GM12878 (cell line): ENCODE measurements at regions not wholly inside any gene's neighbourhood (a gene's known extent, or its start where the extent isn't known, plus 50 kb on each side); places are given as distances from the start of the nearest gene placed in this dataset.

ENCODE experiments used
- ATAC-seq: fragments of 200-7000 bp; cut with Tn5 transposase; 3 replicates; pipeline ENCODE4 v1.9.1; 2020; ENCODE audit warnings: mild to moderate bottlenecking, moderate library complexity
- BruUV-seq: library from RNA; stranded (reverse); fragments of 400-500 nt; replicated peaks from 2 replicates; lab custom pipeline; 2021; lab: Mats Ljungman, UMichigan
- CTCF ChIA-PET: fragments of 300-600 bp; sonication (Branson Sonifier 250); formaldehyde crosslinking; extraction: SDS; loops from one replicate; lab custom pipeline; 2021; ENCODE audit warnings: inconsistent platforms; lab: Yijun Ruan, JAX
- POLR2A ChIA-PET: fragments of 350-600 bp; formaldehyde crosslinking; extraction: SDS; loops from one replicate; lab custom pipeline; 2021; ENCODE audit warnings: inconsistent platforms; lab: Charles Lee
- RAD21 ChIA-PET: fragments of 300-600 bp; sonication (Branson Sonifier 250); formaldehyde crosslinking; loops from one replicate; lab custom pipeline; 2023; ENCODE audit warnings: antibody characterized with exemption; ENCODE audit not compliant: unreplicated experiment; lab: Charles Lee
- SMC1A ChIA-PET: fragments of 300-600 bp; sonication (Branson Sonifier 250); formaldehyde crosslinking; loops from one replicate; lab custom pipeline; 2023; ENCODE audit not compliant: unreplicated experiment, uncharacterized antibody; lab: Charles Lee
- DNase-seq: peaks from one replicate; pipeline ENCODE4 v3.0.0-alpha.2; 2011; ENCODE audit warnings: low read depth, low spot score
- FAIRE-seq: peaks from 3 replicates; lab custom pipeline; 2011; peaks lifted over from hg19 to GRCh38; lab: Jason Lieb, UNC
- H2AFZ ChIP-seq: 2 replicates; pipeline ENCODE4 v1.6.0; 2011; ENCODE audit warnings: low read depth, low read length, control low read depth; ENCODE audit not compliant: control insufficient read depth
- H3K27ac ChIP-seq: 2 replicates; pipeline ENCODE4 v1.5.1; 2011; ENCODE audit warnings: control low read depth; ENCODE audit not compliant: control insufficient read depth, insufficient read depth
- H3K27me3 ChIP-seq, 2 experiments: replicated peaks in 1 of 2; 2 replicates each; pipeline versions ENCODE4 v1.6.0 to v1.6.1; 2011; ENCODE audit warnings: low read length in 1 of 2; ENCODE audit not compliant: control insufficient read depth in 2 of 2, insufficient read depth in 2 of 2
- H3K36me3 ChIP-seq, 2 experiments: 2 replicates each; pipeline ENCODE4 v1.5.1; 2011; ENCODE audit warnings: low read length in 1 of 2; ENCODE audit not compliant: control insufficient read depth in 2 of 2, insufficient read depth in 2 of 2
- H3K4me1 ChIP-seq: 2 replicates; pipeline ENCODE4 v1.6.1; 2011; ENCODE audit warnings: mild to moderate bottlenecking, low read length, moderate library complexity, mixed read lengths; ENCODE audit not compliant: control insufficient read depth, insufficient read depth
- H3K4me2 ChIP-seq: 2 replicates; pipeline ENCODE4 v1.6.0; 2011; ENCODE audit warnings: control low read depth; ENCODE audit not compliant: control insufficient read depth, insufficient read depth
- H3K4me3 ChIP-seq: fragments of 200-600 bp; sonication (generic); 2 replicates; pipeline ENCODE4 v1.5.1; 2016
- H3K79me2 ChIP-seq: 2 replicates; pipeline ENCODE4 v1.6.0; 2011; ENCODE audit warnings: low read length; ENCODE audit not compliant: control insufficient read depth, insufficient read depth
- H3K9ac ChIP-seq: 2 replicates; pipeline ENCODE4 v1.8.0; 2011; ENCODE audit warnings: low read length, control low read depth, mixed read lengths; ENCODE audit not compliant: control insufficient read depth, insufficient read depth
- H3K9me3 ChIP-seq: replicated peaks from 3 replicates; pipeline ENCODE4 v1.5.1; 2011; ENCODE audit warnings: mild to moderate bottlenecking, low read length; ENCODE audit not compliant: control insufficient read depth, insufficient read depth
- H4K20me1 ChIP-seq: 2 replicates; pipeline ENCODE4 v1.6.0; 2011; ENCODE audit not compliant: control insufficient read depth, insufficient read depth
- BHLHE40 ChIP-seq, 2 experiments: fragments of 450-650 bp in 1 of 2; IDR thresholded peaks; 2 replicates each; pipeline ENCODE4 v1.6.1; 2011 to 2017; ENCODE audit warnings: low read depth in 2 of 2, borderline replicate concordance in 1 of 2, improper control_type of control experiment in 1 of 2, low read length in 1 of 2, mild to moderate bottlenecking in 1 of 2
- CHD1 ChIP-seq: IDR thresholded peaks from 2 replicates; pipeline ENCODE4 v1.6.1; 2012; ENCODE audit warnings: low read depth, low read length, improper control_type of control experiment
- HDAC6 ChIP-seq: fragments of 200-600 bp; sonication (generic); IDR thresholded peaks from one replicate; pipeline ENCODE4 v1.8.0; 2017; ENCODE audit warnings: antibody characterized with exemption; ENCODE audit not compliant: unreplicated experiment
- JUNB ChIP-seq: IDR thresholded peaks from 2 replicates; pipeline ENCODE4 v1.6.1; 2016; ENCODE audit warnings: antibody characterized with exemption, mild to moderate bottlenecking
- KDM1A ChIP-seq: fragments of 200-600 bp; sonication (generic); IDR thresholded peaks from 2 replicates; pipeline ENCODE4 v1.6.1; 2016; ENCODE audit warnings: borderline replicate concordance
- MEF2A ChIP-seq: IDR thresholded peaks from 2 replicates; pipeline ENCODE4 v1.6.1; 2011; ENCODE audit warnings: low read depth, mild to moderate bottlenecking, low read length, moderate library complexity; ENCODE audit not compliant: insufficient read depth
- PAX5 ChIP-seq: IDR thresholded peaks from 2 replicates; pipeline ENCODE4 v1.6.1; 2011; ENCODE audit warnings: low read depth, low read length, borderline replicate concordance
- POLR2AphosphoS5 ChIP-seq: IDR thresholded peaks from 2 replicates; pipeline ENCODE4 v1.6.1; 2011; ENCODE audit warnings: mild to moderate bottlenecking, low read length, inconsistent platforms
- SRF ChIP-seq, 2 experiments: IDR thresholded peaks; 2 replicates each; pipeline ENCODE4 v1.6.1; 2011; ENCODE audit warnings: low read depth in 2 of 2, low read length in 2 of 2, mild to moderate bottlenecking in 1 of 2, moderate library complexity in 1 of 2
- STAT1 ChIP-seq: fragments of 450-650 bp; conservative IDR thresholded peaks from 2 replicates; pipeline ENCODE4 v1.6.1; 2014; ENCODE audit warnings: antibody characterized with exemption, mild to moderate bottlenecking
- STAT3 ChIP-seq: IDR thresholded peaks from 2 replicates; pipeline ENCODE4 v1.6.1; 2011; ENCODE audit warnings: low read depth, low read length, improper control_type of control experiment
- SUZ12 ChIP-seq: fragments of 200-600 bp; sonication (generic); IDR thresholded peaks from one replicate; pipeline ENCODE4 v1.6.1; 2018; ENCODE audit warnings: antibody characterized with exemption, mild to moderate bottlenecking; ENCODE audit not compliant: unreplicated experiment
- ZNF24 ChIP-seq: fragments of 450-650 bp; IDR thresholded peaks from 2 replicates; pipeline ENCODE4 v1.6.1; 2017; ENCODE audit warnings: antibody characterized with exemption, mild to moderate bottlenecking
- WGBS: methylation state at CpG from one replicate; pipeline ENCODE4 v1.1.6; 2016; ENCODE audit warnings: low lambda C conversion rate; ENCODE audit not compliant: insufficient replicate concordance, insufficient coverage; ENCODE audit errors: missing lambda C conversion rate; 5-methylcytosine and 5-hydroxymethylcytosine counted together
- in situ Hi-C: fragments of 300-500 bp; cut with MboI; formaldehyde crosslinking; loops from 9 replicates; pipeline ENCODE4 v1.14.3; 2018; ENCODE audit warnings: mixed read lengths
- intact Hi-C: fragments of 100-400 bp; cut with micrococcal nuclease; formaldehyde crosslinking; loops from one replicate; pipeline ENCODE4 v1.14.2; 2022; ENCODE audit not compliant: unreplicated experiment
- TF ChIP-seq, protein P1 (sequence below): fragments of 450-650 bp; IDR thresholded peaks from 2 replicates; pipeline ENCODE4 v1.6.1; 2017; ENCODE audit warnings: borderline replicate concordance
- TF ChIP-seq, protein P2 (sequence below): fragments of 450-650 bp; formaldehyde crosslinking; IDR thresholded peaks from 2 replicates; pipeline ENCODE4 v1.4.0; 2020; ENCODE audit warnings: mild to moderate bottlenecking, moderate library complexity
- TF ChIP-seq, protein P3 (sequence below): IDR thresholded peaks from 2 replicates; pipeline ENCODE4 v1.6.1; 2012; ENCODE audit warnings: improper control_type of control experiment, low read depth, low read length; ENCODE audit not compliant: insufficient replicate concordance

DNA sequence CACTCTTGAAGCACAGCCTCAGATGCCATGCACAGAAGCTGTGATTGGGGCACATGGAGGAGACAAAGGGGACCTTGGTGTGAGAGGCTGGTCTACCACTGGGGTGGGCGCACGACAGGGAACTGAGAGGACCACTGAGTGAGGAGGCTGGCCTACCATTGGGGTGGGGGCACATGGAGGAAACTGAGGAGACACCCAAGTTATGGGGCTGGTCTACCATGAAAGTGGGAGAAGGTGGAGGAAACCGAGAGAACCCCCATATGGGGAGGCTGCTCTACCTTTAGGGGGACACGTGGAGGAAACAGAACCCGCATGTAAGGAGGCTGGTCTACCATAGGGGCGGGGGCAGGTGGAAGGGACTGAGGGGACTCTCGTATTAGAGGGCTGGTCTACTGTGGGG is 153.4 kb downstream of the FBLN2 start:
- Histone ChIP-seq H3K9me3 (no peaks in the 10 kb centered on the region; the same call in 2 of the 3 replicates), H3K4me2 (no peak overlapping the region), H3K4me1 (no peaks in the 10 kb centered on the region), H4K20me1 (no peaks in the 10 kb centered on the region)
- SMC1A ChIA-PET = no interaction called here
- DNase-seq (no peak), ATAC-seq (no peak)
- CTCF ChIA-PET = no interaction called here
- POLR2A ChIA-PET = no interaction called here
- TF ChIP-seq PAX5 = no peak
- TF ChIP-seq, protein P1, sequence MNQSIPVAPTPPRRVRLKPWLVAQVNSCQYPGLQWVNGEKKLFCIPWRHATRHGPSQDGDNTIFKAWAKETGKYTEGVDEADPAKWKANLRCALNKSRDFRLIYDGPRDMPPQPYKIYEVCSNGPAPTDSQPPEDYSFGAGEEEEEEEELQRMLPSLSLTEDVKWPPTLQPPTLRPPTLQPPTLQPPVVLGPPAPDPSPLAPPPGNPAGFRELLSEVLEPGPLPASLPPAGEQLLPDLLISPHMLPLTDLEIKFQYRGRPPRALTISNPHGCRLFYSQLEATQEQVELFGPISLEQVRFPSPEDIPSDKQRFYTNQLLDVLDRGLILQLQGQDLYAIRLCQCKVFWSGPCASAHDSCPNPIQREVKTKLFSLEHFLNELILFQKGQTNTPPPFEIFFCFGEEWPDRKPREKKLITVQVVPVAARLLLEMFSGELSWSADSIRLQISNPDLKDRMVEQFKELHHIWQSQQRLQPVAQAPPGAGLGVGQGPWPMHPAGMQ = no peak
- TF ChIP-seq, protein P2, sequence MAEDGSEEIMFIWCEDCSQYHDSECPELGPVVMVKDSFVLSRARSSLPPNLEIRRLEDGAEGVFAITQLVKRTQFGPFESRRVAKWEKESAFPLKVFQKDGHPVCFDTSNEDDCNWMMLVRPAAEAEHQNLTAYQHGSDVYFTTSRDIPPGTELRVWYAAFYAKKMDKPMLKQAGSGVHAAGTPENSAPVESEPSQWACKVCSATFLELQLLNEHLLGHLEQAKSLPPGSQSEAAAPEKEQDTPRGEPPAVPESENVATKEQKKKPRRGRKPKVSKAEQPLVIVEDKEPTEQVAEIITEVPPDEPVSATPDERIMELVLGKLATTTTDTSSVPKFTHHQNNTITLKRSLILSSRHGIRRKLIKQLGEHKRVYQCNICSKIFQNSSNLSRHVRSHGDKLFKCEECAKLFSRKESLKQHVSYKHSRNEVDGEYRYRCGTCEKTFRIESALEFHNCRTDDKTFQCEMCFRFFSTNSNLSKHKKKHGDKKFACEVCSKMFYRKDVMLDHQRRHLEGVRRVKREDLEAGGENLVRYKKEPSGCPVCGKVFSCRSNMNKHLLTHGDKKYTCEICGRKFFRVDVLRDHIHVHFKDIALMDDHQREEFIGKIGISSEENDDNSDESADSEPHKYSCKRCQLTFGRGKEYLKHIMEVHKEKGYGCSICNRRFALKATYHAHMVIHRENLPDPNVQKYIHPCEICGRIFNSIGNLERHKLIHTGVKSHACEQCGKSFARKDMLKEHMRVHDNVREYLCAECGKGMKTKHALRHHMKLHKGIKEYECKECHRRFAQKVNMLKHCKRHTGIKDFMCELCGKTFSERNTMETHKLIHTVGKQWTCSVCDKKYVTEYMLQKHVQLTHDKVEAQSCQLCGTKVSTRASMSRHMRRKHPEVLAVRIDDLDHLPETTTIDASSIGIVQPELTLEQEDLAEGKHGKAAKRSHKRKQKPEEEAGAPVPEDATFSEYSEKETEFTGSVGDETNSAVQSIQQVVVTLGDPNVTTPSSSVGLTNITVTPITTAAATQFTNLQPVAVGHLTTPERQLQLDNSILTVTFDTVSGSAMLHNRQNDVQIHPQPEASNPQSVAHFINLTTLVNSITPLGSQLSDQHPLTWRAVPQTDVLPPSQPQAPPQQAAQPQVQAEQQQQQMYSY (CRISPR knock-in tag) = no peak
- no peak for TF ChIP-seq MEF2A
- TF ChIP-seq STAT3 = no peak
- TF ChIP-seq BHLHE40 (IDR thresholded peaks at IDR 0.05; ENCODE audit: borderline replicate concordance in 1 of 2, low read depth in 2 of 2, low read length in 1 of 2) = no peak
- TF ChIP-seq STAT1 = no peak
- no peak for TF ChIP-seq CHD1
- TF ChIP-seq HDAC6 = no peak
- TF ChIP-seq SRF (IDR thresholded peaks at IDR 0.05; ENCODE audit: low read depth in 2 of 2, low read length in 2 of 2) = no peak
- no peak for TF ChIP-seq JUNB
- TF ChIP-seq KDM1A = no peak
- TF ChIP-seq ZNF24 = no peak
- TF ChIP-seq POLR2AphosphoS5 = no peak
- TF ChIP-seq, protein P3, sequence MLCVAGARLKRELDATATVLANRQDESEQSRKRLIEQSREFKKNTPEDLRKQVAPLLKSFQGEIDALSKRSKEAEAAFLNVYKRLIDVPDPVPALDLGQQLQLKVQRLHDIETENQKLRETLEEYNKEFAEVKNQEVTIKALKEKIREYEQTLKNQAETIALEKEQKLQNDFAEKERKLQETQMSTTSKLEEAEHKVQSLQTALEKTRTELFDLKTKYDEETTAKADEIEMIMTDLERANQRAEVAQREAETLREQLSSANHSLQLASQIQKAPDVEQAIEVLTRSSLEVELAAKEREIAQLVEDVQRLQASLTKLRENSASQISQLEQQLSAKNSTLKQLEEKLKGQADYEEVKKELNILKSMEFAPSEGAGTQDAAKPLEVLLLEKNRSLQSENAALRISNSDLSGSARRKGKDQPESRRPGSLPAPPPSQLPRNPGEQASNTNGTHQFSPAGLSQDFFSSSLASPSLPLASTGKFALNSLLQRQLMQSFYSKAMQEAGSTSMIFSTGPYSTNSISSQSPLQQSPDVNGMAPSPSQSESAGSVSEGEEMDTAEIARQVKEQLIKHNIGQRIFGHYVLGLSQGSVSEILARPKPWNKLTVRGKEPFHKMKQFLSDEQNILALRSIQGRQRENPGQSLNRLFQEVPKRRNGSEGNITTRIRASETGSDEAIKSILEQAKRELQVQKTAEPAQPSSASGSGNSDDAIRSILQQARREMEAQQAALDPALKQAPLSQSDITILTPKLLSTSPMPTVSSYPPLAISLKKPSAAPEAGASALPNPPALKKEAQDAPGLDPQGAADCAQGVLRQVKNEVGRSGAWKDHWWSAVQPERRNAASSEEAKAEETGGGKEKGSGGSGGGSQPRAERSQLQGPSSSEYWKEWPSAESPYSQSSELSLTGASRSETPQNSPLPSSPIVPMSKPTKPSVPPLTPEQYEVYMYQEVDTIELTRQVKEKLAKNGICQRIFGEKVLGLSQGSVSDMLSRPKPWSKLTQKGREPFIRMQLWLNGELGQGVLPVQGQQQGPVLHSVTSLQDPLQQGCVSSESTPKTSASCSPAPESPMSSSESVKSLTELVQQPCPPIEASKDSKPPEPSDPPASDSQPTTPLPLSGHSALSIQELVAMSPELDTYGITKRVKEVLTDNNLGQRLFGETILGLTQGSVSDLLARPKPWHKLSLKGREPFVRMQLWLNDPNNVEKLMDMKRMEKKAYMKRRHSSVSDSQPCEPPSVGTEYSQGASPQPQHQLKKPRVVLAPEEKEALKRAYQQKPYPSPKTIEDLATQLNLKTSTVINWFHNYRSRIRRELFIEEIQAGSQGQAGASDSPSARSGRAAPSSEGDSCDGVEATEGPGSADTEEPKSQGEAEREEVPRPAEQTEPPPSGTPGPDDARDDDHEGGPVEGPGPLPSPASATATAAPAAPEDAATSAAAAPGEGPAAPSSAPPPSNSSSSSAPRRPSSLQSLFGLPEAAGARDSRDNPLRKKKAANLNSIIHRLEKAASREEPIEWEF = no peak
- no peak for TF ChIP-seq SUZ12
- TF ChIP-seq, all 136 proteins: peak for 0
- Histone ChIP-seq H3K27me3 (no peaks in the 10 kb centered on the region), H2AFZ (no peak overlapping the region), H3K79me2 (no peaks in the 10 kb centered on the region), H3K27ac (no peak overlapping the region), H3K36me3 (no peaks in the 10 kb centered on the region), H3K4me3 (no peak overlapping the region), H3K9ac (no peak overlapping the region)
- intact Hi-C loops = no loop called here
- FAIRE-seq = no peak
- WGBS = 10% methylated on average over 7 of the region's 7 CpGs
- RAD21 ChIA-PET = no interaction called here
- BruUV-seq = no TSS peak
- in situ Hi-C loops = no loop called here
